ENCODE measurements at regions not wholly inside any gene's neighbourhood (a gene's known extent, or its start where the extent isn't known, plus 50 kb on each side); places are given as distances from the start of the nearest gene placed in this dataset.

DNA sequence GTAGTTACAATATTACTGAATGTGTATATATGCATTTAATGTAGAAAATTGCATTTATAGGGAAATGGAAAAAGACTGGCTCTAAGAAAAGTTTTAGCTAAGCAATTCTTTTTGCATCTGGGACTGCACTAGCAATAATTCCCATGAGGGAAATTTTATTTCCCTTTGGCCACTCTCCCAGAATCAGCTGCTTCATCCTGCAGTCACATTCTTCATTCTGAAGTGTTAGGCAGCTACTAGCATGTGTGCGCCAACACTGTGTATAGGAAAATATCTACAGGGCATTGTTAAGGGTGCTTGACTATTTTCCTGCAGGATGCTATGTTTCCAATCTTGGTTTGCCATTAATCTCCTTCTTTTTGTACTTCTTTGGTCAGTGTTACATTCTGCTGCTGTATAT, 312.8 kb upstream of the PCDH20 start:
- TF ChIP-seq ZFX (IDR thresholded peaks at IDR 0.05; ENCODE audit: borderline replicate concordance), result no peak
- TF ChIP-seq, protein P1, sequence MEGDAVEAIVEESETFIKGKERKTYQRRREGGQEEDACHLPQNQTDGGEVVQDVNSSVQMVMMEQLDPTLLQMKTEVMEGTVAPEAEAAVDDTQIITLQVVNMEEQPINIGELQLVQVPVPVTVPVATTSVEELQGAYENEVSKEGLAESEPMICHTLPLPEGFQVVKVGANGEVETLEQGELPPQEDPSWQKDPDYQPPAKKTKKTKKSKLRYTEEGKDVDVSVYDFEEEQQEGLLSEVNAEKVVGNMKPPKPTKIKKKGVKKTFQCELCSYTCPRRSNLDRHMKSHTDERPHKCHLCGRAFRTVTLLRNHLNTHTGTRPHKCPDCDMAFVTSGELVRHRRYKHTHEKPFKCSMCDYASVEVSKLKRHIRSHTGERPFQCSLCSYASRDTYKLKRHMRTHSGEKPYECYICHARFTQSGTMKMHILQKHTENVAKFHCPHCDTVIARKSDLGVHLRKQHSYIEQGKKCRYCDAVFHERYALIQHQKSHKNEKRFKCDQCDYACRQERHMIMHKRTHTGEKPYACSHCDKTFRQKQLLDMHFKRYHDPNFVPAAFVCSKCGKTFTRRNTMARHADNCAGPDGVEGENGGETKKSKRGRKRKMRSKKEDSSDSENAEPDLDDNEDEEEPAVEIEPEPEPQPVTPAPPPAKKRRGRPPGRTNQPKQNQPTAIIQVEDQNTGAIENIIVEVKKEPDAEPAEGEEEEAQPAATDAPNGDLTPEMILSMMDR (IDR thresholded peaks at IDR 0.05), result no peak
- H3K27ac ChIP-seq, result no peak overlapping the region

DNA sequence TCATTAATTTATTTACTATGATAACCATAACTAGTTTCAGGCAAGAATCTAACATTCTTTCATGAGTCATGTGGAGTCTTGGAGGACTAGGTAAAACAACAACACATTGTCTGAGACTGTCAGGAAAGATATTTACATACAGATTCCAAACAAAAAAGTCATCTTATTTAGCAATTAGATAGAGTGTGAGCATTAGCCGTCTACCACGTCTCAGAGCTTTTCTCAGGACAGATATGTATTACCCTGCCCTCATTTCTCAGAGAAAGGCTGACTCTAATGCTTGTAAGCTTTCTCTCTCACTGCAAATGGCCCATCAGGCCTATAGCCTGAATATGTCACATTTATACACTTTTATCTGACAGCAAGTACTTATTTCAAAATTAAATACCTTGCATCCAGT, 312.1 kb upstream of the PCDH20 start:
- H3K27ac ChIP-seq, result no peak overlapping the region

DNA sequence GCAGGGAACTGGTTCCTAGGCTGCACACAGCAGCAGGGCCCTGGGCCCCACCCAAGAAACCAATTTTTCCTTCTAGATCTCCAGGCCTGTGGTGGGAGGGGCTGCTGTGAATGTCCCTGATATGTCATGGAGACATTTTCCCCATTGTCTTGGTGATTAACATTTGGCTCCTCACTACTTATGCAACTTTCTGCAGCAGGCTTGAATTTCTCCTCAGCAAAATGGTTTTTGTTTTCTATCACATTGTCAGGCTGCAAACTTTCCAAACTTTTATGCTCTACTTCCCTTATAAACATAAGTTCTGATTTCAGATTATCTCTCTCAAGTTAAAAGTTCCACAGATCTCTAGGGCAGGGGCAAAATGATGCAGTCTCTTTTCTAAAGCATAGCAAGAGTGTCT, 310.2 kb upstream of the PCDH20 start:
- H3K27ac ChIP-seq, result no peak overlapping the region
- TF ChIP-seq, protein P1 (IDR thresholded peaks at IDR 0.05), result no peak
- no peak for TF ChIP-seq ZFX (IDR thresholded peaks at IDR 0.05; ENCODE audit: borderline replicate concordance)

More for the DNA sequence above, 312.1 kb upstream of the PCDH20 start:
- TF ChIP-seq ZFX (IDR thresholded peaks at IDR 0.05; ENCODE audit: borderline replicate concordance), result no peak
- TF ChIP-seq, protein P1 (IDR thresholded peaks at IDR 0.05), result no peak

DNA sequence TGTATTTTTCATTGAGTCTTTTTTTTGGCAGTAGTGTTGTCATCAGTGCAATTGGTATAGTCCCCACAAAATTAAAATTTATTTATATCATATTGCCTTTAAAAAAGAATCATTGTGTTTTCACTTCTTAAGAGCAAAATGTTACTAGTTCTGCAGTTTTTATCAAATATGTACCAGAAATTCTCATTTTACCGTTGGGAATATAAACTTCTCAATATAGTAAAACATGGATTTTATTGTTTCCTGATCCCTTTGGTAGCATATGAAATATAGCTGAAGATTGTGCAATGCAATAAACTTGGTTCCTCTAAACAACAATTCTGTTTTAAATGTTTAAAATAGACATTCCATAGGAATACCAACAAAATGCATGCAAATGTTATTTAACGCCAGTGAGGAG, 306.5 kb upstream of the PCDH20 start:
- no peak for TF ChIP-seq ZFX (IDR thresholded peaks at IDR 0.05; ENCODE audit: borderline replicate concordance)
- TF ChIP-seq, protein P1 (IDR thresholded peaks at IDR 0.05), result no peak
- H3K27ac ChIP-seq, result no peak overlapping the region

DNA sequence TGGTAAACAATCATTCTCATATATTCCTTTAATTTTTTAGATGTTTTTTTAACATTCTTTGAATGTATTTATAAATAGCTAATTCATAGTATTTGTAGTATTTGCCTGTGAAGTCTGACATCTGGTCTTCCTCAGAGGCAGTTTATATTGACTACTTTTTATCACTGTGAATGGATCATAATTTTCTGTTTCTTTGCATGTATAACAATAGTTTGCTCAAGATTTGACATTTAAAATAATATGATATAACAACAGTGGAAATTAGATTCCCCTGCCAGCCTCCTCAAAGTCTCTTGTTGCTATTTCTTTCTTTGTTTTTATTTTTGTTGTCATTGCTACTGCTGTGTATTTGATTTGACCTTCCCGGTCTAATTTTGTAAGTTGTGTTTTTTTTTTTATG, 297.0 kb upstream of the PCDH20 start:
- TF ChIP-seq, protein P1 (IDR thresholded peaks at IDR 0.05), result no peak
- no peak for TF ChIP-seq ZFX (IDR thresholded peaks at IDR 0.05; ENCODE audit: borderline replicate concordance)
- H3K27ac ChIP-seq, result no peak overlapping the region

DNA sequence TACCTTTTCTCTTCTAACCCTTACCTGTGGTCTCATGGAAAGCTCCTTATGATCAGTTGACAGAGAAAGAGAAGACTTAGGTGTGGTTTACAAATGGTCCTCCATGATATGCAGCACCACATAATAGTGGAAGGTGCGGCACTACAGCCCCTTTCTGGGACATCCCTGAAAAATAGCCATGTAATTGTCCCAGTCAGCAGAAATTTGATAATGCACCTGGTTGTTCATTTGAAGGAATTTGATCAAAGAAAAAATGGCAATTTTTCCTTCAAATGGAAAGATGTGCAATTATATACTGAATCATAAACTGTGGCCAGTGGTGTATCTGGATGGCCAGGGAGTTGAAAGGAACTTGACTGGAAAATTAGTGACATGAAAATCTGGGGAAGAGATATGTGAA, 293.6 kb upstream of the PCDH20 start:
- no peak overlapping the region for H3K27ac ChIP-seq
- TF ChIP-seq ZFX (IDR thresholded peaks at IDR 0.05; ENCODE audit: borderline replicate concordance), result no peak
- TF ChIP-seq, protein P1 (IDR thresholded peaks at IDR 0.05), result no peak

DNA sequence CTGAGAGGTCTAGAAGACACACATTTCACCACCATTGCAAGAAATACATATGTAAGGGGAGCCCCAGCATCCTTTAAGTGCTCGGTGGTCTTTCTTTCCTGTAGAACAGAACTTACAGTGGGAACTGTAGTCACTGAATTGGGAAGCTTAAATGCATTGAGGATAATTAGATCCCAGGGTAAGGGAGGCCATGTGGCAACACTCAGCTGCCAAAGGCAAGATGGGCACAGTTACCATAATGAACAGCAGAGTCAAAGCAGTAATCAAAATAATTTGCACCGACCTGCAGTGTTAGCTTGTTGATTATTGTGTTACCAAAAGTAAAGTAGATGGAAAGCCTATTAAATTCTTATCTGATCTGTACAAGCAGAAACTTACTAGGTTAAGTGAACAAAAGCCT, 291.2 kb upstream of the PCDH20 start:
- no peak overlapping the region for H3K27ac ChIP-seq
- TF ChIP-seq ZFX (IDR thresholded peaks at IDR 0.05; ENCODE audit: borderline replicate concordance), result no peak
- TF ChIP-seq, protein P1 (IDR thresholded peaks at IDR 0.05), result no peak

All from 22Rv1 (cell line).